Stimulated activated CD8-positive, alpha-beta memory T cell treated with anti-CD3 and anti-CD28 coated beads, Interleukin-7, amount 100 ng/mL, for 4 hours (primary cell): ENCODE measurements at regions not wholly inside any gene's neighbourhood (a gene's known extent, or its start where the extent isn't known, plus 50 kb on each side); places are given as distances from the start of the nearest gene placed in this dataset.

Experiments used
- DNase-seq, 2 donors: peaks; one replicate each; pipeline ENCODE4 v3.0.0-alpha.2; 2020; ENCODE audit warnings: low read depth in 2 of 2

DNA sequence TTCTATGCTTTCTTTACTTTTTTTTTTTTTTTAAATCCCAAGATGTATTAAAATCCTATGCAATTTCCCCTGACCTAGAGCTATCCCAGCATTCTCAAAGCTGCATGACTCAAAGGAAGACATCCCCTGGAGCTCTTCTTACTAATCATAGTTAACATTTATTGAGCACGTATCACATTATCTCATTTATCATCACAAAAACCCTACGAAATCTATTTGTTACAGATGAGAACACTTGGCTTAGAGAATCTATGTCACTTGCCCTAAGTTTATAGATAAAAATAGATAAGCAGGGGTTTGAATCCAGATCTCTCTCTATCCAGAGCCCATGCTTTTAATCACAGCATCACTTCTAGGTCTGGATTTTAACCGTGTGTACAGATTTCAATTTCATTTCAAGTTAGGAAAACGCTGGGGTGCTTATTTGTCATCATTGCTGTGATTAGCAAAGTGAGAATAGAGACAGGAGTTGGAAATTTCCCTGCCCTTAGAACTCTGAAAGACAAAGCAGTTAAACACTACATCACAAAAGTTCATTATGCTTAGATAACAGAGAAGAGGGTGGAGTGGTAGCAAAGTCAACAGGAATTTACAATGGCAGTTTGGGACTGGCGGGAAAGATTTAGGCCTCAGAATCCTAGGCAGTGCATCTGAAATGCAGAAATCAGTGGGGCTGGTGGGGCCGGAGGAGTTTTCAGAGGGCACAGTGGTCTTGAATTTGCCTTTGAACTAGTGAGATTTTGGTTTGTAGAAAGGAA, 177.7 kb upstream of the FRMD6 start:
- no peak for DNase-seq

DNA sequence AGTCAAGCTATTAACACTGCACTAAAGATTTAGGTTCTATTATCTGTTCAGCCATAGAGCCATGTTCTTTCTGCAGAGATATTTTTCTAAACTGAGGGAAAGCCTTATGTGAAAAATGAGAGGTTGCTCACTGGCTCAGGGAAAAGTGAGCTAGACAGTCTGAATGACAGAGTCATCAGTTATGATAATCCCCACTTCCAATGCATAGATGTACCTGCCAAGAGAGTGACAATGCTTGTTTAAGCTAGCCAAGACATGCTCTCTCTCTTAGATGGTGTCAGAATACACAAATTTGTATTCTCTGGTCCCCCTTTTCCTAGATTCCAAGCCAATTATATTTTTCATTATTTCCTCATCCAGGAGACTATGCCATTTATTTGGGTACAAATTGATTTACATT, 176.9 kb upstream of the FRMD6 start:
- DNase-seq, result no peak

DNA sequence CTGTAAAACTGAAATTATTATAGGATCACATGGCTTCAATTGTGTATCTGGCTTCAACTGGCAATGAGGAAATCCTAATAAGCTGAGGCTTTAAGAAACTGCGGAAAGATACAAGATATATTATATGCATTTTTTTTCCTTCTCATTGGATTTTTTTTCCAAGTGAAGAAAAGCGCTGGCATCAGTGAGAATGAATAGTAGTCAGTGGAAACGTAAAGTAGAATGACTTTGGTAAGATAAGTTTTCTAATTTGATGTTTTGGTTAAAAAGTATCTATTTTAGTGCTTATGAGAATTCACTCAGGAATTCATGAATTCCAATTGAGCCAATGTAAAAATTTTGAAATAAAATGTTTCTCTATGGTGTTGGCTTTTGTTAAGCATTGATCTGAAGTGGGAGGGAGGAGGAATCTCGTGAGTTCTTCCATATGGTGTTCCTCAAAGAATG, 173.5 kb upstream of the FRMD6 start:
- no peak for DNase-seq

DNA sequence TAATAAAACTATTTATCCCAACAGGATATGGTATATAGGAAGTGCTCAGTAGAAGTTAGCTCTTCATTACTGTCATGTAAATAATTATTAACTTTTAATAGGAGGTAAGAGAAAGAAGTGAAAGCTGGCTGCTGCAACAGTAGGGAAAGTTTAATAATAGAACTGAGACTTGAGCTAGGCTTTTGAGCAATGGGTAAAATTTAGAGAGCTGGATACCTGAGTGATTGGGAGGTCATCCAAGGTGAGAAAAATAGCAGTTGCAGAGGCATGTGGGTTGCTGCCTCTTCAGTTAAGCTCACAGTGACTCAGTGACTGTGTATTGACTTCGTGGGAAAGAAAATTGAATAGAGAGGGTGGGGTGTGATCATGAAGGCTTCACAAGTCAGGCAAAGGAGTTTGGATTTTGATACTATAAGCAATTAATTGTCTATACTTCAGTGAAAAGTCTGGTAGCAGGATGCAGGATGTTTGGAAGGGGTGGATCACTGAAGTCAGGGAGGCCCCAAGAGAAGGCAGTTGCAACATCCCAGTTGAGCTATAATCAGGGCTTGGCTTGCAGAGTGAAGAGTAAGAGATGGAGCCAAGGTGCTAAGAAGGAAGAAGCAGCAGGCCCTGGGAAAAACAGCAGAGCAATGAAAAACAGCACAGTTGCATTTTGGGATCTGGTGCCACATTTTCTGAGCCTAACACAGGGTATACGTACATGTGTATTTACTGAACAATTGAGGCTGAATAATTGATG, 172.0 kb upstream of the FRMD6 start:
- no peak for DNase-seq

DNA sequence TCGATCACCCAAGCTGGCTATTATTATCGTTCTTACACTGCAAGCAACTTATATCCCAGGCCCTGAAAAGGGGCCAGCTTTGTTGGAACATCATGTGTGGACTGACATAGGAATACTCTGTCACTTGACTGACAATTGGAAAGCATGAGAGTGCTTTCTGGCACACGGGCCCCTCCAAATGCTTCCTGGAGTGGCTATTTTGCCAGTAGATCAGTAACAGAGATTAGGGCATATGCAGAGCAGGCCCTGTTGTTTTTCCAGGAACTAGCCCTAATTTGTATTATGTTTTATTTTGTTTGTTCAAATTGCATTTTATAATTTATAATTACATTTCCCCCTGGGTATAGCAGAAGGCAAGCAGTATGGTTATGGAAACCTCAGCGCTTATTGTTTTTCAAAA, 170.1 kb upstream of the FRMD6 start:
- no peak for DNase-seq

DNA sequence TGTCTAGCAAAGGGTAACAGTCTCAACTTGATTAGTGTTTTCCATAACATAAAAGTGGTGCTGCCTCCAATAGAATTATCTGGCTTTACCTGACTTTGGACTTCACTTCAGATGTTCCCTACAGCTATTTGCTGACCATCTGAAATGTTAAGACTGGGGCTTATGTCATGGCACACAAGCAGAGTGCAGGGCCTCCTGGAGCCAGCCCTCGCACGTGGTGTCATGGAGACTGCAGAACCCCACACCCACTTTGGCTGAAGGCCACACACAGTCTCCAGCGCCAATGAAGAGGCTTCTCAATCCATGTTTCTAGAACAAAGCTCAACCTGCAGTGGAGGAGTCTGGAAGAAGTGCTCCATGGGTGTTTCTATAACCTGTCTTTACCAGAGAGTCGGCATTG, 169.6 kb upstream of the FRMD6 start:
- no peak for DNase-seq

DNA sequence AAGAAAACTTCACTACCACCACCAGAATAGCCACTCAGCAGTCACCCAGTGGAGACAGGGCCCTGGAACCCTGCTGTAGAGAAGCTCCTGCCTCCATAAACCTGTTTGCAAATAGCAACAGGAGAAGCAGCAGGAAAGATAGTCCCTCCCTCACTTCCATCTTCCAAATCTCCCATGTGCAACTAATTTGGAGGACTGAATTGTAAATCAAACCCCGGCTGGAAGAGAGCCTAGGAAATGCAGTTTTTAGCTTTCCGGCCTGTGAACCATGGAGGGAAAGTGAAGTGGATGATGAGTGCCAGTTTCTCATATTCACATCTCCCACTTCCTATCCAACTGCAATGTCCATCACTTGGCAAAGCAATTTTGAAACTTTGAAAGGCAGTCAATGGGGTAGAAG, 167.2 kb upstream of the FRMD6 start:
- no peak for DNase-seq

DNA sequence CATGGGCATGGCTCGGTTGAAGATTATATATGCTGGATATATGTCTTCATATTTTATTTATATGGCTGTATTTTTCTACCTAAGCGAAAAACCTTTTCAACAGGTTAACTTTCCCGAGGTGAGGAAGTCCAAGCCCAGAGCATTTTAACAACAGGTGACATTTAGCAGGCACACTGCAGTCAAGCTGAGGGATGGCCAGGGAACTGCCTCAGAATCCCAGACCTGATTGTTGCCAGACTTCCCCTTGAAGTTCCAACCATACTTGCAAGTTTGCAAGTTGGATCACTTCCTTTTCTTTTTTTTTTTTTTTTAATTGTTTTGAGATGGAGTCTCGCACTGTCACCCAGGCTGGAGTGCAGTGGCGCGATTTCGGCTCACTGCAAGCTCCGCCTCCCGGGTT, 166.0 kb upstream of the FRMD6 start:
- DNase-seq, result no peak

DNA sequence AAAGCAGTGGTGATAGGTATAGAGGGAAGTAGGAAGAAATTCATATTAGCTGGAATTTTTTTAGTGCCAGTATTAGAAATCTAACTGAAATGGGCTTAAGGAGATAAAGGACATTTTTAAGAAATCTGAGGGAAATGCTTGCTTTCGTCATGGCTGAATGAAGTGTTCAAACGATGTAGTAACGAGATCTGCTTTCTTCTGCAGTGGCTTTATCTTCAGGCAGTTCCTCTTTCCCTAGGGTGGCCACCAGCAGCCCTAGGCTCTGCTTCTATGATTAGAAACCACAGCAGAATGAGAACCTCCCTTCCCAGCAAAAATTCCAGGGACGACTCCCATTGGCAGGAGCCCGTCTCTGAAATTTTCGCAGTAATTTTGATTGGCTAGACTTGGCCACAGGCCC, 163.9 kb upstream of the FRMD6 start:
- DNase-seq, result no peak

DNA sequence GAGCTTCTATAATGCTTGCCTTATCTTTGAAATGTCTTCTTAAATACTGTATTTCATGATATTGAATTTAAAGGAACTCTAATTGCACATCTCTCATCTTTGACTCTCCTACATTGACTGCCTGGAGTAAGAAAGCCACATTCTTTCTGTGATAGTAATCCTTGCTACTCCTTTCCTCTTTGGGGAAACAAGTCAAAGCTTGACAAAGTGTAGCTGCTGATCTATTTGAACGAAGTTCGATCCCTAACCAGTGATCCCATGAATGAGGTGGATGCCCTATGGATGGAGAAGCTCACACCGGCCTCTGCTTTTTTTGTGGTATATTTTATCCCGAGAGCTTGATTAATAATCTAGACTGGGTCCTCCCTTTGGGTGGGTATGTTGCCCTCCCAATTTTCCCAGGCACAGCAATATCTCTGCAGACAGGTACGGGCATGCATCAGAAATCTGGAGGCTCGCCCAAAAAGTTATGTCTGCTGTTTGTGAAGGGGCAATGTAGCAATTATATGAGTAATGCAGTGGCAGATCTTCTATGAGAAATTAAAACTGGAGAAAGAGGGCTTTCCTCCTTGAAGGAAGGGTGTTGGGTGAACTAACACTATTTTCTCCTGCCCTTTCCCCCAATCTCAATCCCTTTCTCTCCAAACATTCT, 163.0 kb upstream of the FRMD6 start:
- no peak for DNase-seq

DNA sequence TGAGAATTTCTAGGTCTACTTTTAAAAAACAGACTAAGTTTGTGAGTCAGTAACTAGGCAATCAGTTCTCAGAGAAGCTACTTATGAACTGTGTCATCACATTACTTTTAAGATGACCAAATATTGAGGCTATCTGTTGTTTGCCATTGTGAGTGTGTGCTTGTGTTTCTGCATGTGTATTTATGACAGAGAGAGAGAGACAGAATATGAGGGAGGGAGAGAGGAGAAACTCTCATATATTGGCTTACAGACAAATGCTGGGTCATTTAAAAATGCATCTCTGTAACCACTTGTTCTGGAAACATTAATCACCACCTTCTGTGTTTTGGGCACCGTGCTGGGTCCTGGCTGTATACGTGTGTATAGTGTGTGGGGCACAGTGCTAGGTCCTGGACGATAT, 161.5 kb upstream of the FRMD6 start:
- no peak for DNase-seq

DNA sequence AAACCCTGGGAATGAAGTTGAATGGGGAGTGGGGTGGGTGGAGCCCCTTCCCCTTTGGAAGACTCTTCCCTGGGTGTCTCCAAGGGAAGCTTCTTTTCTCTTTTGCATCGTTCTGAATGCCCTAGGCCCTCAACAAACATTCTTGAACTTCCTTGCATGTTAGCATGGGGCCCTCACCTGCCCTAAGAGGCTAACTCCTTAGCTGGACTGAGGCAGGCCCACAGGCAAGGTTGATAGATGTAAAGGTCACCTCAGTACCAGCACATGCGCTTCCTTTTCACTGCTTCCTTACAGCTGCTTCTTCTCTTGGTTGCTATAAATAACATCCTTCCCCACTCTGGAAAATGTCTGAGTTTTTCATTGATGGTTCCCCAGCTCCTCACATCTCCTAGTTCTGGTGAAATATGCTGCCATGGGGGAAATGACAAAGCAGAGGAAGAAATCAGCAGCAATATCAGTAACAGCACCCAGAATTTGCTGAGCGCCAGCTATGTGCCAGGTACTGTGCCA, 160.6 kb upstream of the FRMD6 start:
- DNase-seq, result no peak

DNA sequence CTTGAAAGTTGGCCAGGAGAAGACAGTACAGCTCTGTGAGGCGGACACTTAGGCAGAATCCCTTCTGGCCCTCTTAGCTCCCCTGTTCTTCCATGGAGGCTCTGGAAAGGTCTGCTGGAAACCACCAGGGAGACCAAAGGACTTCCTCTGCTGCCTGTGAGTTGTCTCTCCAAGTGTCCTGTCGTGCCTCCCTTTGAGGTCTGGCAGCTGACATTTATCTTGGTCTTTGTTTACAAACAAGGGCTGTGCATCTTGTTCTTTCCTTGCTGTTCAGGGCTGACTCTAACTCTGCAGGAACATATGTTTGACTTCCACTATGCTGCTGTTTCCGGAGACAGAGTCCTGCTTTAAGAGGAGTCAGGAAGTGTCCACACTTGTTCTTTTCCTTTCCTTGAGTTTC, 159.9 kb upstream of the FRMD6 start:
- DNase-seq, result no peak

DNA sequence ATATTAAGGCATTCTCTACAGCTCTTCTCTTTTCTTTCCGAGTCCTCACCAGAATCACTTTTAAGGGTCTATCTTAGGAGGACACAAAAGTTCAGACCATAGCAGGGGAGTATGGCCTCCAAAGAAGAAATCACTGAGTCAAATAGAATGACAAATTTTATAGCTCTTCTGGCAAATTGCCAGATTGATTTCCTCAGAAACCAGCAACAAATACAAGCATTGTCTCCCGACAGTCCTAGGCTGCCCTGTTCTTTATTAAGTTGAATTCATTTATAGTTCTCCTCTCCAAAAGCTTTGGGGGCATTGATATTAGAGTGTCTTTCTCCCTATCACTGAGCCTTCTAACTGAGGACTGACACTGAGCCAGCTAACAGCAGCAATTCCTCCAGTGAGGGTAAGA, 156.4 kb upstream of the FRMD6 start:
- no peak for DNase-seq

DNA sequence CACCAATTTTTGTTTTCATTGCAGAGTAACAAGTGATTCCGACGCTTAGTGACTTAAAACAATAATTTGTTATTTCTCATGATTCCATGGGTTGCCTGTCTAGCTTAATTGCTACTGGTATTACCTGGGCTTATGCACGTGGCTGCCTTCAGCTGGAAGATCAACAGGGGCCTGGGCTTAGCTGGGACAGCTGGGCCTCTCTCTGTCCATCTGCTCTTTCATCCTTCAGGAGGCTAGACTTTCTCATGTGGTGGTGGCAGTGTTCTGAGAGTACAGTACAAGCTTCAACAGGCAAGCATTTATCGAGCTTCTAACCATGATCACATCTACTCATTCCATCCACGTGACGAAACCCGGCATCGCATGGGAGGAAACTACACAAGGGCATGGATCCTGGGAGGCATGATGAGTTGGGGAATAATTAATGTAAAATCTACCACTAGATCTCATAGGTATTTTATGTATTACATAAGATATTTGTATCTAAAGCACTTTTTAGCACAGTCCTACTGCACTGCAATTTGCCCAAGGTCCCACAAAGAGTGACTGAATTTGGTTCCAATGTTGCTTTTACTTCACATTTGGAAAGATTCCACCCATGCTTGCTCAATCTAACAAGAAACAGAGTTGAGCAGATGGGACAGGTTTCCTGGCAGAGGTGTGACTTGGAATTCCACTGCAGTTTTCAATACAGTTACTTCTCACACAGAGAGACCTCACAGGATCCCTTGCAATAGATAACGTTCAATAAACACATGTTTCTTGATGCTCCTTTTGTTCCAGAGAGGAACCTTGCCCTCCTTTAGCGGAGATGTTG, 153.1 kb upstream of the FRMD6 start:
- DNase-seq, result no peak

DNA sequence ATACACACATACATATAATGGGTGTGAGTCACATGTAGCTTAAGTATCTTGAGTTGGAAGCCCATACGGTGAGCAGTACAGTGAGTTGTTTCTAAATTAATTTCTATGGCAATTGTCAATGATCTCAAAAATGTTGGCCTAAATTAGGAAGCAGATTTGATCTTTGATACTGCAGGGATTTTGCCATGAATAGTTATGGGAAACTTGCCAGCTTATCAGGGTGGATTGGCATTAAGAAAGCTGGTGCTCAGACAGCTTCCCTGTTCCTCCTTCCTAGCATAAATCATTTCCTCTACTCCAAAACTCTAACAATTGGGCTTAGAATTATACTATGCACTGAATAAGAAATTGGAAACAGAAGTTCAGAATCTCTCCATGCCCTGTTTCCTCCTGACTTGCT, 150.9 kb upstream of the FRMD6 start:
- no peak for DNase-seq

DNA sequence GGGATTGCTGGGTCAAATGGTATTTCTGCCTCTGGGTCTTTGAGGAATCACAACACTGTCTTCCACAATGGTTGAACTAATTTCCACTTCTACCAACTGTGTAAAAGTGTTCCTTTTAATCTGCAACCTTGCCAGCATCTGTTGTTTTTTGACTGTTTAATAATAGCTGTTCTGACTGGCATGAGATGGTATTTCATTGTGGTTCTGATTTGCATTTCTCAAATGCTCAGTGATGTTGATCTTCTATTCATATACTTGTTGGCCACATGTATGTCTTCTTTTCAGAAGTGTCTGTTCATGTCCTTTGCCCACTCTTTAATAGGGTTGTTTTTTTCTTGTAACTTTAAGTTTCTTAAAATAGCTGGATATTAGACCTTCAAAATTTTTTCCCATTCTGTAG, 150.0 kb upstream of the FRMD6 start:
- no peak for DNase-seq

DNA sequence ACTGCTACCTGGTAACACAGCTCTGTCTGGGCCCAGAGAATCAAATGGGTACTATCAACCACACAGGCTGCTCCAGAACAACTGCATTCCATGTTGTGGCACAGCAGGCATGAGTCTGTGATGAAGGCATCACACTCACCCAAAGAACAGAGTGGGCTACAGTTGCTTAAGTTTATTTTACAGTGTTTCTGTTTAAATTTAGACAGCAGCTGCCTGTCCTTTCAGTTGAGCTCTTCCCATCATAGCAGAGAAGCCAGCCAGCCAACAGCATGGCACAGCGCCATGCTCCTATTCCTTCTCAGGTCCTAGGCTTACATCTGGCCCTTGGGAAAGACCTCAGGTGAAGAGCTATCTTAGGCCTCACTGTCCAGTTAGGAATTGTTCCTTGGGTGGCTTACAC, 147.0 kb upstream of the FRMD6 start:
- no peak for DNase-seq

DNA sequence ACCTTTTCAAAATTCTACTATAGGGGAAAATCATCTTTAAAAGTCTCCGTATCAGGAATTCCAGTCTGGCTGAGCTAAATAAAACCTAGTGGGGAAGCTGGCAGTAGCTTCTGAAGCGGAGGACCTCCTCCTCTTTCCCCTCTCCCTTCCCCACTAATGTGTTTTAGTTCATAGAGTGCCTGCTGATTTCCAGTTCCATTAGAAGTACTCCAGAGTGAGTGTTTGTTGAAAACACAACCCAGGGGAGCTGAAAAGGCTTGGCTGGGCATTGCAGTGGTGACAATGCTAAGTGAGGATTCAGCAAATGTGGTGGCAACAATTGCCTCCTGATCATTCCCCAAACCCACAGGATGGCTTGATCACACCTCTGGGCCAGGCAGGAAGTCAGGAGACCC, 144.2 kb upstream of the FRMD6 start:
- no peak for DNase-seq

DNA sequence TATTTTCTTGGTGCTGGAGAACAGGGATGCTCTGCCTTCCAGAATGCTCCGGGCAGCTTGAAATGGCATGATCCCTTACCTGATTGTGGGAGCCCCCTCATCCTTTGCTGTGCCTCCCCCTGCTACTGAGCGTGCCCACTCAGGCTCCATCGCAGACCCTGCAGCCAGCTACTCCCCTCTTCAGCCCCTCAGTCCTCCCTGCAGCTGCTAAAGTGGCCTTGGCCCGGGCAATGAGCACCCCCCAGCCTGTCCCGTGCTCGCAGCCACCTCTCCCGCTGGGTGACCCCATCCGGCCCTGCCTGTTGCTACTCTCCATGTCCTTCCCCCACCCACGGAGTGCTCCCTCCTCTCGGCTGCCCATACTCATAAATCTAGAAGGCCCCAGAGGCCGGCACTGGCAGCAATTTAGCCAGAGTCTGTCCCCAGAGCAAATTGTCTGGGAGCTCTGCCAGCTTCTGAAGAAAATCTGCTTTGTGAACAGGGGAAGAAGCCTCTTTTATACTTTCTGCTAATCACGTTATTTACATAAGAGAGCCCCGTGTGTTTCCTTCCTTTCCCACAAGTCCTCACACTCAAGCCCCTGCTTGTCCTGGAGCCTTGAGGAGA, 143.7 kb upstream of the FRMD6 start:
- DNase-seq, result no peak

DNA sequence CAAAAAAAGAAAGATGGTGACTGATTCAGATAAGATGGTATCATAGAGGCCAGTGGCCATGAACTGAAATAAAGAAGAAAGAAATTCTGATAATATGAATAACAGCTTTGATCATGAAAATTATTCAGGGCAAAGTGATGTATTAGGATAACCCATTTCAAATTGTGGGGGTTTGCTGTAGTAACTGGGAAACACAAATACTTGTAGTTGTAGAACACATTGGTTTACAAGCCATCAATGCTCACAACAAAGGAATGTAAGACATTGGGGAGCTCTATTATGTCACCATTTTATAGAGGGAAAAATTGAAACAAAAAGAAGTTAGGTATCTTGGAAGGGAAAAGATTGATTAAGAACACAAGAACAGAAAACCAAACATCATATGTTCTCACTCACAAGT, 140.4 kb upstream of the FRMD6 start:
- DNase-seq, result no peak

DNA sequence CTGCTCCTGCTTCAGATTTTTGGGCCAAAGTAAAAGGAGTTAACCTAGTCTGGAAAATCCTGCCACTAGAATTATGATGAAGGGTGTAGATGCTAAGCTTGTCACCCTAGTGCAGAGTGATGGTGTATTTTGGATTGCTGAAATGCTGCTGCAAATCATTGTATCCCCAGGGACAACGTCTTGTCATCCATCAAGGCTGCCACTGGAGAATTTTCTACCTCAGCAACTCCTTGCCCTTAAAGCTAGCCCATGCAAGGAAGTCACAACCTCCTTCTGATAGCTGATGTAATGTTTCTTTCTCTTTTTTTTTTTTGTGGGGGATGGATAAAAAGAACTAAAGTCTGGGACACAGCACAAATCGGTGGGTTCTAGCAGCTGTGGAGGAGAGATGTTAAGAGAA, 139.4 kb upstream of the FRMD6 start:
- no peak for DNase-seq
